ENCODE measurements at regions not wholly inside any gene's neighbourhood (a gene's known extent, or its start where the extent isn't known, plus 50 kb on each side); places are given as distances from the start of the nearest gene placed in this dataset.
"Not testable (repeated sequence)": the region's sequence is repeated elsewhere in the genome, so short reads cannot be mapped to it uniquely, and the experiment has no call there.

GRCh38 chr9:126166291-126166690, 160.3 kb upstream of the MVB12B start:
- DNase-seq = no peak

DNA sequence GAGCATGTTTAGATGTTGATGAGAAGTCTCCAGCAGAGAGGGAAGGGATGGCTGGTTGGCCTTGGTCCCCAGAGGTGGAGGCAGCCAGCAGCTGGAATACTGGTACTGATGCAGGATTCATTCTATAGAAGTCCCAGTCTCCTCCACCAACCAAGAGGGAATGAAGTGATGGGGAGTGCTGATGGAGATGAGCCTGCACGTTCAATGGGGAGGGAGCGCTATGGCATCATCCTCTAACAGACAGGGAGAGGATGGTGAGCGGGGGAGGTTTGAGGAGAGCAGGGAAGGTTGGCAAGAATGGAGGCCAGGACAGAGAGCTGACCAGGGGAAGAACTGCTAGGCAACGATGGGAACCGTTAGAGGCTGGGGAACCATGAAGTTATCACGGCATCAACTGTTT, 159.8 kb upstream of the MVB12B start:
- no peak for DNase-seq

- DNase-seq = no peak
These were observed 156.9 kb upstream of the MVB12B start for GRCh38 chr9:126169736-126170135.

DNA sequence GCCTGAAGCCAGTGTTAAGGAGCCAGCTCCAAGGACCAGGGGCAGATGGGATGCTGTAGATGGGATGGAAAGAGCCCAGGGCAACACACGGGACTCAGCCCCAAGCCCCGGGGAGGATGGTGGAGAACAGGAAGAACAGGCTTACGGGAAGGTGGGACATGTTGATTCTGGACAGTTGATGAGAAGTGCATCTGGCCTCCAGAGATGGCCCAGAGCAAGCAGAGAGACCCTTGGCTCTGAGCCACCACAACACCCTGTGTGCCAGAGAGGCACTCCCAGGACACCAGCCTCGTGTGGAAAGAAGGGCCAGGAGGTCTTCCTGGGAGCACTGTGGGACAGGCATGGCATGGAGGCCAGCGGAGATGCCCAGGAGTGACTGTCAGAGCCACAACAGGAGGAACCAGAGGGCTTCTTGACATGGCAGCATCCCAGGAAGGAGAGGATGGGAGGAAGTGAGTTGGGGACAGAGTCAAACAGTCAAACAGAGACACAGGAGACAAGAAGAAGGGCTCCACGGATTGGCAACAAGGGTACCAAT, 156.3 kb upstream of the MVB12B start:
- DNase-seq = no peak

DNA sequence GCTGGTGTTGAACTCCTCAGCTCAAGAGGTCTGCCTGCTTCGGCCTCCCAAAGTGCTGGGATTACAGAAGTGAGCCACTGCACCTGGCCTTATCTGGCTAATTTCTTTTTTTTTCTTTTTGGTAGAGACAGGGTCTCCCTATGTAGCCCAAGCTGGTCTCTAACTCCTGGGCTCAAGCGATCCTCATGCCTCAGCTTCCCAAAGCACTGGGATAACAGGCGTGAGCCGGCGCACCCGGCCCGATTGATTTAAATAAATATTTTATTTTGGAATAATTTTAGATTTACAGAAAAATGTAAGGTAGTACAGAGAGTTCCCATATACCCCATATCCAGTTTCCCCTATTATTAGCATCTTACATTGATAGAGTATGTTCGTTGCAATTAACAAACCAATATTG, 155.0 kb upstream of the MVB12B start:
- DNase-seq = no peak

DNA sequence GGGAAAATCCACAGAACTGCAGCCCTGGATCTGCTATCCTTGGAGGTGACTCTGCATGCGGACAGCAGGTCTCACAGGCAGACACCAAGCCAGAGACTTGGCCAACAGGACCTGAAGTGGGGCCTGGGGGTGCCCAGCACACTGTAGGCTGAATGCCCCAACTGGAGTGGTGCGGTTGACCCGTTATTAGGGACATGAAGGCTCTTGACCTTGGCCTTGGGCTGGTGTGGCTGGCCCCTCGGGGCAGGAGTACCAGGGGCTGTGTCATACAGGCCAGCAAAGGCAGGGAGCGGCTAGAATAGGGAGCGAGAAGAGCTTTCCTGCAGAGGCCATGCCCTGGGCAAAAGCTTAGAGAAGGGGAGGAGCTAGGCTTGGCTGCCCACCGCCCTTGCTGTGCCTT, 153.2 kb upstream of the MVB12B start:
- DNase-seq = no peak

- DNase-seq = no peak
These were observed 152.7 kb upstream of the MVB12B start for GRCh38 chr9:126173929-126174328.

GRCh38 chr9:126183266-126183665, 143.4 kb upstream of the MVB12B start:
- DNase-seq = no peak

DNA sequence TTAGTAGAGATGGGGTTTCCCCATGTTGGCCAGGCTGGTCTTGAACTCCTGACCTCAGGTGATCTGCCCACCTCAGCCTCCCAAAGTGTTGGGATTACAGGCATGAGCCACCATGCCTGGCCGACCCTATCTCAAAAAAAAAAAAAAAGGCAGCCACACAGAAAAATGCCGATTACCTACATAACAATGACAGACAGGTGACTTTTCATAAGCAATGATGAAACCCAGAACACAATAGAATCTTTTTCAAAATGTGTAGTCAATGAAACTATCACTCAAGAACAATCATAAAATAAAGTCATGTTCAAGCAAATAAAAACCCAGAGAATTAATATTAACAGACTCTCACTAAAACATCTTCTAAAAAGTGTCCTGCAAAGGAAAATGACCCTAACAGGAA, 135.6 kb upstream of the MVB12B start:
- not testable (repeated sequence) for DNase-seq

DNA sequence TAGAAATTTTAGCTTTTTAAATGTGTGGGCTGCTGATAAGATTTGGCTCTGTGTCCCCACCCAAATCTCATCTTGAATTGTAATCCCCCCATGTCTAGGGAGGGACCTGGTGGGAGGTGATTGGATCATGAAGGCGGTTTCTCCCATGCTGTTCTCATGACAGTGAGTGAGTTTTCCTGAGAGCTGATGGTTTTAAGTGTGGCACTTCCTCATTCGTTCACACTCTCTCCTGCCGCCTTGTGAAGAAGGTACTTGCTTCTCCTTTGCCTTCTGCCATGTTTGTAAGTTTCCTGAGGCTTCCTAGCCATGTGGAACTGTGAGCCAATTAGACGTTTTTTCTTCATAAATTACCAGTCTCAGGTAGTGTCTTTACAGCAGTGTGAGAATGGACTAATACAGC, 127.8 kb upstream of the MVB12B start:
- no peak for DNase-seq

DNA sequence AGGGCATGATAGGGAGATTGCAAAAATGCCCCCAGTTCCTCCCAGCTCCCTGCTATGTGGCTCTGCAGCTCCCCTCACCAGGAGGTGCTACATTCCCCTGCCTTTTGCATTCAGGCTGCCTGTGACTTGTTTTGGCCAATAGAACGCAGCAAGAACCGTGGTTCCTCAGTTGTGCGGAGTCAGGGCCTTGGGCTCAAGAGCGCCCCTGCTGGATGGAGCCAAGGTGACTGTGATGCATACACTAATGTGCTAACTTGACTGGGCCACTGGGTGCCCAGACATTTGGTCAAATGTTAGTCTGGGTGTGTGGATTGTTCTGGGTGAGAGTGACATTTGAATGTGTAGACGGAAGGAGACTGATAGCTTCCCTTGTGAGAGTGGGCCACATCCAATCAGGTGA, 123.3 kb upstream of the MVB12B start:
- DNase-seq = no peak

GRCh38 chr9:126204197-126204596, 122.4 kb upstream of the MVB12B start:
- no peak for DNase-seq

DNA sequence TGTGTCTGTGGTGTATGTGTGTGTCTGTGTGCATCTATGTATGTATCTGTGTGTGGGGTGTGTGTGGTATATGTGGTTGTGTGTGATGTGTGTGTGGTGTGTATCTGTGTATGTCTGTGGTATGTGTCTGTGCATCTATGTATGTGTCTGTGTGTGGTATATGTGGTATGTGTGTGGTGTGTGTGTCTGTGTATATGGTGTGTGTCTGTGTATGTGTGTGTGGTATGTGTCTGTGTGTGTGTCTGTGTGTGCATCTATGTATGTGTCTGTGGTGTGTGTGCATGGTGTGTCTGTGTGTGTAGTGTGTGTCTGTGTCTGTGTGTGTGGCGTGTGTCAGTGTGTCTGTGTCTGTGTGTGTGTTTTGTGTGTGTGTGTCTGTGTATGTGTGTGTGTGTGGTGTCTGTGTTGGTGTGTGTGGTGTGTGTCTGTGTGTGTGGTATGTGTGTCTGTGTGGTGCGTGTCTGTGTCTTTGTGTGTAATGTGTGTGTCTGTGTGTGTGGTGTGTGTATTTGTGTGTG, 121.9 kb upstream of the MVB12B start:
- no peak for DNase-seq

DNA sequence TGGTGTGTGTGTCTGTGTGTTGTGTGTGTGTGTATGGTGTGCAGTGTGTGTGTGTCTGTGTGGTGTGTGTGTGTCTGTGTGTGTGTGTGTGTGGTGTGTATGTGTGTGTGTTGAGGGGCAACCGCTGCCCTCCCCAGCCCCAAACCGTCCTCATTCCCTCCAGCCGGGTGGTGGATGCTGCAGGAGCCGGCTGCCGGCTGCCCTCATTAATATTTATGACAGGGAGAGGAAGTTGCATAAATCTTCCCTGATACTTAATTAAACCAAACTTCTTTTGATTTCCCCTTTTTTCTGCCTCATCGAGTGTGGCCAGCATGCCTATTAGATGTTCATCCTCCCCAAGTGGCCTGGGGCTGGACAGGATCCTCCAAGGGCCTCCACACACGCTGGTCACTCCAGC, 121.4 kb upstream of the MVB12B start:
- no peak for DNase-seq

DNA sequence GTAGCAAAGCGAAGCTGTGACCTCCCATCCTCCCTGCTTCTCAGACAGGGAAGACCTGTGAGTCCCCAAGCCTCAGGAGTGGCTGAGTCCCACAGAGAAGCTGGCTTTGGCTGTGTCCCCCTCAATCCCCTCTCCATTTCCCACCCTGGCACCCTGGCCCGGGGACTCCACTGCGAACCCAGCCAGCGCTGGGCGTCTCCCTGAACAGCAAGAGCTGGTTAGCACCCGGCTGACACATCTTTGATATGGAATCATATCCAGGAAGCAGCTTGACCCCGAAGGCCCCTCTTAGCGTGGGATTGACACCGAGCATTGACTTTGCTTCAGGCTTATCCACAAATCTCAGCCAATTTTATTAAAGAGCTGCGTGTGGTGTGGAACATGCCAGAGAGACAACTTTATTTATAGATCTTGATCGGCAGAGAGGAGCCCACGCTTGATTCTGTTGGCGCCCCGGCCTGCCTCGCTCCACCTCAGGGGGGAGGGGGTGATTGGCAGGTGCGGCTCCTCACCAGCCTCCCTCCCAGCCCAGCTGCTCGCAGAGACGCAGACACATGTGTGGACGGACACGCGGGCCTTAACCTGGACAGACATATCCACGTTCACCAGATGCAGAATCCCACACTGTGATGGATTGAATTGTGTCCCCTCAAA, 120.7 kb upstream of the MVB12B start:
- DNase-seq = no peak

DNA sequence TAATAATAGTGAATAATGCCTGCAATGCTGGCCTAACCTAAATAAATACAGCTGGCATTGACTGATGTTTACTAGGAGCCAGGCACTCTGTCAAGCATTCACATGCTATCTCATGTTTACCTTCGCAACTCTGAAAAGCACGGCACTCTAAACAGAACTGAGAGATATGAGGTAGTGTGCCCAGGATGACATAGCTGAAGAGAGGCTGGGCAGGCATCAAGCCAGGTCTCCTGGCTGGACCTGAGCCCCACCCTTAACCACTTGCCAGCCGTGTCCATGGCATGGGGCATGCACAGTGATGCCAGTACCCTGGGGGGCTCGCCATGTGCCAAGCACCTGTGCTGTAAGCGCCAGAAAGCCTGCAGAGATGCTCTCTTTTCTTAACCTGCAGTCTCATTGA, 119.4 kb upstream of the MVB12B start:
- no peak for DNase-seq

- DNase-seq = no peak
These were observed 118.3 kb upstream of the MVB12B start for GRCh38 chr9:126208216-126208758.

- no peak for DNase-seq
These were observed 115.1 kb upstream of the MVB12B start for GRCh38 chr9:126211441-126212074.

DNA sequence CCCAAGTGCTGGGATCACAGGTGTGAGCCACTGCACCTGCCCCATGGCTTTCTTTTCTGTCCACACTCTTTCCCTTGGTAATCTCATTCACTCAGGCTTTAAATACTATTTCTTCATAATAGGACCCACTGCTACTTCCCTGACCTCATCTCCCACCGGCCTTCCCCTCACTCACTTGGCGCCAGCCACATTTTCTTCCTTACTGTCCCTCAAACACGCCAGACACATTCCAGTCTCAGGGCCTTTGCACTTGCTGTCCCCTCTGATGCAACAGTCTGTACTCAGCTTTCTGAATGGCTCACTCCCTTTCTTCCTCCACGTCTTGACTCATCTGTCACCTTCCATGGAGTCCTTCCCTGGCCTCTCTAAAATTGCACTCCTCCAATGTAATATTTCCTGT, 111.1 kb upstream of the MVB12B start:
- DNase-seq = no peak

- DNase-seq = no peak
These were observed 109.8 kb upstream of the MVB12B start for GRCh38 chr9:126216826-126217225.

DNA sequence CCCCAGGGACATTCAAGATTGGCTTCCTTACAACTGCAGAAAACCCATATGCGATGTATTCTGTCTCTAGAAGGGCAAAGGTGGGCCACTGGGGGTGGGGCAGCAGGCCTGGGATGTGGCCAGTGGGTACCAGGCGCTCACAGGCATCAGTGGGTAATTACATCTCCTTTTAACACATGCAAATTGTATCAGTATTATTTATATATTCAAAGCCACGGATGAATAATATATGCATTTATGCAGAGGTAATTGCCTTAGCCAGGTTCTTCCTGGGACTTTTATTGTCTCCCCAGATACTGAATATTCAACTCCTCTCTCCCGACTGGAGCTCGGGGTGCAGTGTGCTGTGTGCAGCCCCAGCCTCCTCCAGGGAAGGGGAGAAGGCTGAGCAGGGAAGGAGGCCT, 109.4 kb upstream of the MVB12B start:
- DNase-seq = no peak

- no peak for DNase-seq
These were observed 108.8 kb upstream of the MVB12B start for GRCh38 chr9:126217797-126218196.
